Right ventricle myocardium inferior (tissue), 1 donor: ENCODE measurements at regions not wholly inside any gene's neighbourhood (a gene's known extent, or its start where the extent isn't known, plus 50 kb on each side); places are given as distances from the start of the nearest gene placed in this dataset.

Experiments
- ATAC-seq: fragments of 200-7000 bp; cut with Tn5 transposase; one replicate; pipeline ENCODE4 v1.9.1; 2020; ENCODE audit warnings: mild to moderate bottlenecking, moderate library complexity
- DNase-seq: peaks from one replicate; pipeline ENCODE4 v3.0.0; 2021; ENCODE audit errors: missing footprints
- intact Hi-C: fragments of 100-400 bp; cut with DNase I; formaldehyde crosslinking; loops from one replicate; pipeline ENCODE4 v1.11.0; 2022
- donor health status: DM: no; HTN: yes; CAD: no; lungs with severe emphysema.

DNA sequence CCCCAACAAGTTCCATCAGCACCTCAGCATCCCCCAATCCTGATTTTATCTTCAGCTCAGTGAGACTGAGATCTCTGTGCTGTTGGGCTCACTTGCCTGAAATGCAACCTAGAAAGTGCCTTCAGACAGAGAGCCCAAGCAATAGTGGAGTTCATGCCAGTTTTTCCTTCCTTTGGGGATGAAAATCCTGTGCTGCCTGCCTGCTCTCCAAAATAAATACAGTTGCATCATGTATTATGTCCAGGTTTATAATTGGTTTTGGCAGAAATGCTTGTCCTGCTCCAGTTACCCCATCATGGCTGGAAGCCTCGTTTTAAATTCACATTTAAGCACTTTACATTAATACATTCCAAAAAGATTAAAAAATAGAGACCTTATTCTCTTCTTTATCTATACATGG is 1865.5 kb upstream of the TENM3 start:
- ATAC-seq (no peak), DNase-seq (no peak)
- intact Hi-C loops, result no loop called here

DNA sequence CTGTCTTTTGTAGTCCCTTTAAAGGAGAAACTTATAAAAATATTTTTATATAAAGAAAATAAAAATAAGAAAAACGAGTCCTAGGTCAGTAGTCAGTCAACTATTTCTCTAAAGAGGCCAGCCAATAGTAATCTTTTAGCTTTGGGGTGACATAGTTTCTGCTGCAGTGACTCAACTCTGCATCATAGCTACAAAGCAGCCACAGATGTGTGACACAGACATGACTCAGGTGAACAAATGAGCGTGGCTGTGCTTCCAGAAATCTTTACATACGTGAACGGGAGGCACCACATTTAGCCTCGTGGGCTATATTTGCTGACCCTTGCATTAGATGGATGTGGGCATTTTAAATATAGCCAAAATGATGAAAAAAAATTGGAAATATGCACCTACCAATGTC is 1862.5 kb upstream of the TENM3 start:
- intact Hi-C loops, result no loop called here
- DNase-seq, result no peak
- no peak for ATAC-seq

DNA sequence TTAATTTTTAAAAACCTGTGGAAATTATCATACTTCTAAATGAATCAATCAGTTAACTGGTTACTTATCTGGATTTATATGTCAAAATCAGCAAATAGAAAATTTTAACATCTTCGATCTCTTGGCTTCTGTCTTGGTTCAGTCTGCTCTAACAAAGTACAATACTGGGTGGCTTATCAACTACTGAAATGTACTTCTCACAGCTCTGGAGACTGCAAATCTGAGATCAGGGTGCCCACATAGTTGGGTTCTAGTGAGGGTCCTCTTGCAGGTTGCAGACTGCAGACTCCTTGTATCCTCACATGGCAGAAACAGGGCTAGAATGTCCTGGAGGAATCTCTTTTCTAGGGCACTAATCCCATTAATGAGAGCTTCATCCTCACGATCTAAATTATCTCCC is 1851.6 kb upstream of the TENM3 start:
- intact Hi-C loops, result no loop called here
- DNase-seq, result no peak
- no peak for ATAC-seq

DNA sequence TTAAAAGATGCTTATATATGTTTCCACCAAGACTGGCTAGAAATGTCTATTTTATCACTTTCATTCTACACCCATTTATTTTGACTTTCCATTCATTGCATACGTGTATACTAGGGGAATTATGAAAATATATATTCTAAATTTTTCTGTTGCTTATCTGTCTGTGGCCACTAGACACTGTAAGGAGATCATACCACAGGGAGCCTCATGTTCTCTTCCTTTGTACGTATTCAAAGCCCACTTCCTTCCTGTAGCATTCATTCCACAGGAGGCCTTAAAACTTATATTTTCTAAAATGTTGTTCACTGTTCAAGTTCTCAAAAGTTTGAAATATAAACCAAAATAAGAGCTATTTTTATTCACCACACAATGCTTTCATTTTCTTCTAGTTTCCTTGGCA is 1848.9 kb upstream of the TENM3 start:
- ATAC-seq, result no peak
- intact Hi-C loops, result no loop called here

DNA sequence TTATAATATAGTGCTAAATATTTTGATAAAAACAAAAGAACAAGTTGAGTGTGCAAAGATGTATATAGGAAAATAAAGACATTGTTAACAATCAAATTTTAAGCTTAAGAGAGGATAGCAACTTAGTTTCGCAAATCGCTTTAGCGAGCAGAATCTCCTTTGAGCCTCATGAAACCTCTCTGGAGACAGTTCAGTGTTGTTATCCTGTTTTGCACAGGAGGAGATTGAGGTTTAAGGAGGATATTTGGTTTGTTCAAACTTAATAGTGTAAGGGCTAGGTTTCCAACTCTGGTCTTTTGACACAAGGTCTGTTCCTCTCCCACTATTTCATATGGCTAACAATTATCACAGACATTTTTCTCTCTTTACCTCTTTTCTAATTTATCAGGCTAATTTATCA is 1848.5 kb upstream of the TENM3 start:
- ATAC-seq (no peak), DNase-seq (no peak)
- intact Hi-C loops, result no loop called here

More for the DNA sequence above, 1848.9 kb upstream of the TENM3 start:
- no peak for DNase-seq

DNA sequence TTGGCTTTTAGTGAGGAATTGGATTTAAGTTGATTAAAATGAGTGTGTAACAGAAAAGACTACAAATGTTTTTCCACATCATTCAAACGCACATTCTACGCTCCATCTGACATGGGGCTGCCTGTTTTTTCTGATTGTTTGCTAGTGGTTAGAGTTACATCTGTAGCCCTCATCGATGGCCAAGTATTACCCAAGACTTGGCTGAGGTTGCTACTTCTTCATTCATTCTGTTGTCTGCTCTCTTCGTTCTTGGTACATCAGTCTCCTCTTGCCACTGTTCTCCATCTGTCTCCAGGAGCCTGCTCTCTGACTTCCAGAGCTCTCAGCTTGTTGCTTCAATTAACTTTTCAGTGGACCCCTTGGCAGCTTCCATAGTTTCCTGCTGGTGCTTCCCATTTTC is 1844.6 kb upstream of the TENM3 start:
- ATAC-seq (peak; percentile 44), DNase-seq (no peak)
- intact Hi-C loops, result no loop called here

DNA sequence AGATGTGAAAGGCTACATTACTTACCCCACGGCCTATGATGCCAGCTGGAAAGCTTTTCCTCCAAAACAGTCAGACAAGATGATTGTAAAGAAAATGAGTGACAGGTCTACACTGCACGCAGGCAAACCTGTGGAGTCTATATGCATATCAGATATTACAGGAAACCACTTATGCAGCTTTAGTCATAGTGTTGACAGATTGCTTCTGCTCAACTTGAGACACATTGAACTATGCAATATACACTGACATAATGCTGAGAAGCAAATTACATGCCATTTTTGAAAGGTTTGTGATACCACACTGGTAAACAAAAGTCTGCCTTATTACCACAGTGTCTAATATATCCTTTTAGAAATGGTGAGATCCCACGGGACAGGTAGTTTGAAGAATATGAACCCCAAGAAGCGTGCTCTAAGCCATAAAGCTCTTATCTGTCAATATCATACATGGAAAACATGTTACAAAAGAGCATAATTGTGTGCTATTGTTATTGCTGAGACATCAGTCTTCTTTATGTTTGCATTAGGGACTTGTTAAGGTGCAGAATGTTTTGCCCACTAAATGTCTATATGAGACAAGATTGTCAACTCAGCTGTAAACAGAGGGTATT is 1835.8 kb upstream of the TENM3 start:
- intact Hi-C loops, result no loop called here

DNA sequence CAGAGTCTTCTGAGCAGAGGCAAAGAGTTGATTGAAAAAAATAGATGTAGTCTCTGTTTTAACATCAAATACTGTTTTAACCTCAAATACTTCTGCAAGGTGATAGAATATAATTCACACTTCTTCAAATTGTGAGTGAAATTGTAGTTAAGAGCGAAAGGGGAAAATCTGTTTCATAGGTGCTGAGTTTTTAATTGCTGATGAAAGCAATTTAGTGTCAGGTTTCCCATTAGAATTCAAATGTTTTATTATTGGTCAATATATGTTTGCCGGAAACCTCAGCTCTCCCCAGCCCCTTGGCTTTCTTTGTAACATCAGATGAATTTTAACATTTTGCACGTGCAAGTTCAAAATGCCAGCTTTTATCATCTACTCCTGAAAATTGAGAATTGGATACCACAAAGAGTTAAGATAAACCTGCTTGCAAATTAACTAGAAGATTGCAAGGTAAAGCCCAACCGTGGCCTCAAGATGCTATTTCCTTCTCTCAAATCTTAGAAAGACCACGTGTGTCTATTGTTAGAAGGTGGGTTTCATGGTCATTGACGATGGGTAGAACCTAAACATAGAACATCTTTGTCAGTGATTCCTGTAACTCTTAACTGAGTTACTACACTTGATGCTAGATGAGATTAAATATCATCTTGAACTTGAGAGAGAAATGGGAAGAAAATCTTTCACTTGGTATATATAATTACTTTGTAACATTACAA is 1824.2 kb upstream of the TENM3 start:
- DNase-seq (no peak), ATAC-seq (no peak)
- intact Hi-C loops, result no loop called here

More for the DNA sequence above, 1835.8 kb upstream of the TENM3 start:
- DNase-seq (no peak), ATAC-seq (no peak)

DNA sequence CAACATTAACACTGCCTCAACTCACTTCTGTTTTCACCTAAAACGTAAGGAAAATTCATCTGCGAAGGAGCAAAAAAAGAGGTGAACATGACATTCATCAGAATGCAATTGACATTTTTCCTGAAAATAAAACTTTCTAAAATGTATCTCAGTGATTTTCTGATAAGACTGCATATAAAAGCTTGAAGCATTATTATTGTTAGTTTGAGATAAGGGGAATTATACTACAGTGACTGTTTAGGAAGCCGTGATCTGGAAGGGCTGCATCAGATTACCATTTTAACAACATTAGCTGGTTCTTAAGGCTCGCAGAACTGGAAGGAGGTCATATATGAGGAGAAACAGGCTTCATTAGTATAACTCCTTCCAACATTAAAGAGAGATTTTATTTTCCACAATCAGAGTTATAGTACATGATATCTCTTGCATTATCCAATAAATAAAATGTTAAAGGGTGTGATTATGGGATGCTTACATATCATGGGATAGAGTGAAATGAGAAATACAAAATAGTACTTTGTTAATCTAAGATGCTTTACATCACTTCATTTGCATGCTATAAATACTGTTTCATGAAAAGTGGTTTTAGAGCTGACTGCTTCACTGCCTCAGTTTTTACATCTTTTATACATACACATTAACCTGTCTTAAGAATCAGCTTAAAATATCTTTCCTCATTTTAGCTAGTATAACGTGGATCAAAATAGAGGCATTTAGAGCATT is 1820.1 kb upstream of the TENM3 start:
- no peak for DNase-seq
- intact Hi-C loops, result no loop called here
- ATAC-seq, result no peak

DNA sequence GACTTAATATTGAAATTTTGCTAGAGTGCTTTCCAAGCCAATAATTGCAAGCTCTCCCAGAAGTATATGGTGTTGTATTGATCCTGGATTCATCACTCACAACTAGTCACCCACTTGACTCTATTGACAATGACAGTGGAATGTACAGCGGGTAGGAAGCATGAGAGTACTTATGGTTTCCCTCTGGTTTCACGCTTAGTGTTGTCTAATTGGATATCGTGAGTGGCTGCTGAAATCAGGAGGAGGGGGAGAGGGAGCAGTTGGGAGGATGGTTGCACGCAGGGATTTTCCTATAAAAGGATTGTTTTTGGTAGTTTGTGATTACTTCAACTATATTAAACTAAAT is 1819.5 kb upstream of the TENM3 start:
- intact Hi-C loops, result no loop called here
- no peak for DNase-seq
- no peak for ATAC-seq

DNA sequence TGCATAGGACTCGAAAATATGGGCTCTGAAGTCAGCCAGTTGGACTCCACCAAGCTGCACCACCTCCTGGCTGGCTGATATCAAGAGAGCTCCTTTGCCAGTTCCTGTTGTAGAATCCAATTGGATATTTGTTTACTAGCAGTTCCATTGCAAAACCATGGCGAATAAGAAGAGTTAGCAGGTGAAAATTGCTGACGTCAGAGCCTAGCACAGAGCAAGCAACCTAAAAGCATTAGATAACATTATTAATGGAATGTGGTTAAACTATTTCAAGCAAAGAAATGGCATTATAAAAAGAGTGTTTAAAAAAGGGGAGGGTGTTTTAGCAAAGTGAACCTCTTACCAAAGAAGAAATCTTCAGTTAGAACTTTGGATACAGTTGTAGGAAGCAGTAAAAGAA is 1816.3 kb upstream of the TENM3 start:
- no peak for ATAC-seq
- intact Hi-C loops, result no loop called here
- no peak for DNase-seq

DNA sequence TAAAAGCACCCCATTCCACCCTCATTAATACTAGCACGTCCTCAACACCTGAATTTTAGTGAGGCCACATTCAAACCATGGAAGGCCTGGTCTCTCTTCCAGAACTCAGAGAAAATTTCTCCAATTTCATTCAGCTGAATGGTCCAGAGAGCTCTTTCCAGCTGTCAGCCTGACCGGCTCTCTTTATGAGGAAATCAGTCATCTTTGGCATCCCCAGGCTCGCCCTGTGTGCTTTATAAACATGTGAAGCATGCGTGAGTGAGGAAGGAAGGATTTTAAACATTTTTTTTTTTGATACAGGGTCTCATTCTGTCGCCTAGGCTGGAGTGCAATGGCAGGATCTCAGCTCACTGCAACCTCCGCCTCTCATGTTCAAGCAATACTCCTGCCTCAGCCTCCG is 1812.9 kb upstream of the TENM3 start:
- DNase-seq (no peak), ATAC-seq (no peak)
- intact Hi-C loops, result no loop called here

DNA sequence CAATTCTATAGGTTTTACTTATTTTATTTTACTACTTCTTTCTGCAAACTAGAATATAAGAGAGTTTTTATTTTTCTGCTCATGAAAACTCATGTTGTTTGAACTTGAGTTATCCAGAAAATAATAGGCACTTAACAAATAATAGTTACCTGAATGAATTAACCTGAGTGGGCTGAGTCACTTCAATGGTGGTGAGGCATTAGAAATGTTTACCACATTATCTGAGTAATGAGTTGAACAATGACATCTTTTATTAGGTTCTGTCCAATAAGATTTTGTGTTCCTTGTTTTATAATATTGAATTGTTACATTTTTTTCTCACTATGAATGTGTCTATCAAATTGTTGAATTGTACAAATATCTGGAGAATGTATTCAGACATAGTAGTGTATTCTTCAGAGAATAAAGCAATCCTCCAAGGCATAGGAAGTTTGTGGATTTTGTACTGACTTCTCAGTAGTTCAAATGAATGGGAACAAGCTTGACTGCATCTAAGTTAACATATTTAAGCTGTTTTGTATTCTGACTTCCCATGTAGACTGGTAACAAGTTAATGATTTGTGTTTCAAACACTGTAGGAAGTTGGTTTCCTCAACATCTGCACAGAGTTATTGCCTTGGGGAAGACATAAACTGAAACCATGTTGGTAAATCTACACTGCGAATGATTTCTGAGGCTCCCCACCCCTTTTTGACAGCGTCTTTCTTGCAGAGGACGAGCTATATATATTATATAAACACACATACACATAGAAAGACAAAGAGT is 1808.9 kb upstream of the TENM3 start:
- no peak for DNase-seq
- ATAC-seq, result no peak
- intact Hi-C loops, result no loop called here

DNA sequence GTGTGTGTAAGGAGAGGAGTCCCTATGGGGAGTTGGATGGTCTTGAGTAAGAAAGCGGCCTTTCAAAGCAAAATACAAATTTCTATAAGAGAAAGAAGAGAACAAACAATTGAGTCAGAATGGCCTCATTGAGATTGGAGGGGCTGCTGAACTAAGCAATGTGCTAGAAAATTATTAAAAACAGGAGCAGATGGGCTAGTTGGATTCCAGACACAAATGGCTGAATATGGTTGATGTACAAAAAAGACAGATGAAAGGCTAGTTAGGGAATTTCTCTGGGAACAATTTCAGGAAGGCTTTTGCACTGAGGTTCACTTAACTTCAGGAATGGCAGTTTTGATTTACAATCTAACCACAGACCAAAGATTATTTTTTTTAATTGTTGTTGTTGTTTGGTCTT is 1806.8 kb upstream of the TENM3 start:
- intact Hi-C loops, result no loop called here
- no peak for ATAC-seq
- DNase-seq, result no peak

DNA sequence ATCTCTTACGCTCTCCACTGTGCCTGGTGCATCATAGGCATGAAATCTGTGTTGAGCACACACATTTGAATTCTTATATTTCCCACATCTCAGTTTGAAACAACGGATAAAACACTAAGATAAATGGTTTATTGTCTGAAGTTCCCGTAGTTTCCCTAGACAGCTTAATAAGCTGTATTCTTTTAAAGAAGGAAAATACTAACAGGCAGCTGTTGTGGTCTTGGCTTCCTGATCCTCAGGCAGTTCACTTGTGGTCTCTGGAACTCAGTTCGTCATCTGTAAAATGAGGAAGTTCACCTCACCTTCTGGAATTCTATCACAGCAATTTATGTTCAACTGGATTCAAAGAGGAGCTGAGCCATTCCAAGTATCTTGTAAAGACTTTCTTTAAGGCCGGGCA is 1805.6 kb upstream of the TENM3 start:
- DNase-seq (no peak), ATAC-seq (no peak)
- intact Hi-C loops, result no loop called here

DNA sequence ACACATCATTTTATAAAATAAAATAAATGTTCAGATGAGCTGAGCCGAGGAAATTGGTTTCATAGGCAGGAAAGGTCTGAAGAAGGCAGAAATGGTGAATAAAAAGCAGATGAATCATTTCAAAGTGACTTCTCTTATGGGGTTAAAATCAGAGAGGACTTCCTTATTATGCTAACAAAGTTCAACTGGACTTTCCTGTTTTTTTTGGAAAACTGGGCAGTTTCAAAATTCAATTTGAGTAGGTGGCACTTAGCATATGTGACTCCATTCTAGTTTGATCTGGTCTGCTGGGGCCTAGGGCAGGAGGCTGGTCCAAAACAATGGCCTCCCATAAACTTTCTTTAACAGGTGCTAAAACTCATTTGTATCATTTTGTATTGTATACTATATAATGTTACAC is 1794.9 kb upstream of the TENM3 start:
- ATAC-seq (no peak), DNase-seq (no peak)
- intact Hi-C loops, result no loop called here

DNA sequence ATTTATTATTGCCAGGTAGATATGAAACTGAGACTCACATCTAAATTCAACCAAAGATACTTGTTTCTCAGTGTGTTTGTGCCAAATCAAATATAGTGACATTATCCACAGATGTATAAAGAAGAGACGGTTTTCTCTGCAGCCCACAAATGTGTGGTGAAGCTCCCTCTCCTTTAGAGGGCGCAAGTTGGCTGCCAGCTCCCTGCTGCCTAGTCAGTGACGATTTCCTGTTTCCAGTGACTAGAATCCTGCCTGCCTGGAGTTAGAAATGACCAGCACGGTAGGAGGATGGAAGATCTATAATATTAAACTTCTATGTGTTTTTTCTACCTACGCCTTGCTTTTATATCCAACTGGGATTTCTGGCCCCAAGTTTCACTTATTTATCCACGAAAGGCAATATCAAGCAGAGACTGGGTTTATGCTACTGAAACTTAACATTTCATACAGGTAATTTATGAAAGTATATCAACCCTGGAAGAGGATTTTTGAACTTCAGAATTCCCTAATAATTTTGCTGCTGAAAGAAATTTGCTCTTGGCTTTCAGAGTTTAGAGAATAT is 1793.7 kb upstream of the TENM3 start:
- ATAC-seq (no peak), DNase-seq (no peak)
- intact Hi-C loops, result no loop called here

DNA sequence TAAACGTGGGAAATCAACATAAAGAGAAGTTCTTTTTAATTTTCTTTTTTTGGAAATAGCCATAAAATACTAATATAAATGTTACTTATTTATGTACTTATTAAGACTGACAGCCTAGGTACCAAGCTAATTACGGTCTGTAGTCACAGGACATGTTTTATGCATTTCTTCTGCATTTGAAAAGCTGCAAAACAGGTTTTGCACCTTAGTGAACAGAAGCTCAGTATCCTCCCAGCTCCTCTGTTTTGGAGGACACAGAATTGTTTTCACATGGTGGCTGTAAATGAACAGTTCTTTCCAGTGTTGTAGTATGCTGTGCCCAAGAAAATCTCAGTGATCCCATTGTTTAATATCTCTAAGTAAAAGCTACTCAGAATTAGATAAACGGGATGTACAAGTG is 1788.0 kb upstream of the TENM3 start:
- no peak for DNase-seq
- no peak for ATAC-seq
- intact Hi-C loops, result no loop called here

DNA sequence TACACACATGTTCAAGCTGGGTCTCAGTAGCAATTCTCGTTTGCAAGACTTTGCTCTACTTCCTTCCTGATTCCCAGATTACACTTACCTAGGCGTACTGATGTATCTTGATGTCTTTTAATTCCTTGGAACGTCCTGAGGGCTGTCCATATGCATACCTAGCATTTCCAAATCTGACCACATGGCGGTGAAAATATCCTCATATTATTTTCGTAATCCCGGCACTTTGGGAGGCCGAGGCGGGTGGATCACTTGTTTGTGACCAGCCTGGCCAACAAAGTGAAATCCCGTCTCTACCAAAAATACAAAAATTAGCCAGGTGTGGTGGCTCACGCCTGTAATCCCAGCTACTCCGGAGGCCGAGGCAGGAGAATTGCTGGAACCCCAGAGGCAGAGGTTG is 1786.3 kb upstream of the TENM3 start:
- no peak for ATAC-seq
- DNase-seq, result no peak
- intact Hi-C loops, result no loop called here

DNA sequence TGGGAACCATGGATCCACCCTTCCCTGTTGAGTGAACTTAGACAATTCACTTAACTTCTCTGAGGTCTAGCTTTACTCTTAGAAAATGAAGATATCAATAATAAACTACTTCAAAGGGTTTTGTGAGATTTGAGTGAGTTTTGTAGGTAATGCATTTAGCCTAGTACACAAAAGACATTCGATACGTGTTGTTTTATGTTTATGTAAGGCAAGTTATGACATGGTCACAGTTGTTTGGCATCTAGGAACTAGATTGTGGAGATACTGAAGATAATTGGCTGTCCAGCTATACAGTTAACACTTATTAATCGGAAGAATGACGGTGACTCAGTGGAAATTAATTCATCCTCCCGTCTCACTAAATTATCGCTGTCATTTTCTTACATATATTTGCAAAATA is 1781.1 kb upstream of the TENM3 start:
- DNase-seq (no peak), ATAC-seq (no peak)
- intact Hi-C loops, result no loop called here
